Astrocyte (in vitro differentiated cells and primary cell): ENCODE measurements at regions not wholly inside any gene's neighbourhood (a gene's known extent, or its start where the extent isn't known, plus 50 kb on each side); places are given as distances from the start of the nearest gene placed in this dataset.

Source experiments
- EZH2 ChIP-seq: IDR thresholded peaks from 2 replicates; pipeline ENCODE4 v1.6.1; 2012; ENCODE audit warnings: mild to moderate bottlenecking, low read length, inconsistent platforms; ENCODE audit not compliant: insufficient read depth
- TF ChIP-seq, protein P1 (sequence below): IDR thresholded peaks from 2 replicates; pipeline ENCODE4 v1.5.1; 2011; ENCODE audit warnings: low read depth, mild to moderate bottlenecking, inconsistent platforms, low read length, moderate library complexity; ENCODE audit not compliant: insufficient read depth

- TF ChIP-seq, protein P1, sequence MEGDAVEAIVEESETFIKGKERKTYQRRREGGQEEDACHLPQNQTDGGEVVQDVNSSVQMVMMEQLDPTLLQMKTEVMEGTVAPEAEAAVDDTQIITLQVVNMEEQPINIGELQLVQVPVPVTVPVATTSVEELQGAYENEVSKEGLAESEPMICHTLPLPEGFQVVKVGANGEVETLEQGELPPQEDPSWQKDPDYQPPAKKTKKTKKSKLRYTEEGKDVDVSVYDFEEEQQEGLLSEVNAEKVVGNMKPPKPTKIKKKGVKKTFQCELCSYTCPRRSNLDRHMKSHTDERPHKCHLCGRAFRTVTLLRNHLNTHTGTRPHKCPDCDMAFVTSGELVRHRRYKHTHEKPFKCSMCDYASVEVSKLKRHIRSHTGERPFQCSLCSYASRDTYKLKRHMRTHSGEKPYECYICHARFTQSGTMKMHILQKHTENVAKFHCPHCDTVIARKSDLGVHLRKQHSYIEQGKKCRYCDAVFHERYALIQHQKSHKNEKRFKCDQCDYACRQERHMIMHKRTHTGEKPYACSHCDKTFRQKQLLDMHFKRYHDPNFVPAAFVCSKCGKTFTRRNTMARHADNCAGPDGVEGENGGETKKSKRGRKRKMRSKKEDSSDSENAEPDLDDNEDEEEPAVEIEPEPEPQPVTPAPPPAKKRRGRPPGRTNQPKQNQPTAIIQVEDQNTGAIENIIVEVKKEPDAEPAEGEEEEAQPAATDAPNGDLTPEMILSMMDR, result no peak
- no peak for TF ChIP-seq EZH2
Observed at GRCh38 chr6:11296449-11297375, 64.2 kb upstream of the NEDD9 start.
